Hematopoietic multipotent progenitor cell treated with erythropoietin and hydrocortisone succinate and interleukin-3 and kit ligand, for 4 days (in vitro differentiated cells): ENCODE measurements at regions not wholly inside any gene's neighbourhood (a gene's known extent, or its start where the extent isn't known, plus 50 kb on each side); places are given as distances from the start of the nearest gene placed in this dataset.
"Not testable (repeated sequence)": the region's sequence is repeated elsewhere in the genome, so short reads cannot be mapped to it uniquely, and the experiment has no call there.

ENCODE experiments used
- DNase-seq: peaks from one replicate; pipeline ENCODE4 v3.0.0-alpha.2; 2015

GRCh38 chr13:90798381-90798780, 549.1 kb upstream of the MIR17HG start:
- peak; percentile 61 for DNase-seq

DNA sequence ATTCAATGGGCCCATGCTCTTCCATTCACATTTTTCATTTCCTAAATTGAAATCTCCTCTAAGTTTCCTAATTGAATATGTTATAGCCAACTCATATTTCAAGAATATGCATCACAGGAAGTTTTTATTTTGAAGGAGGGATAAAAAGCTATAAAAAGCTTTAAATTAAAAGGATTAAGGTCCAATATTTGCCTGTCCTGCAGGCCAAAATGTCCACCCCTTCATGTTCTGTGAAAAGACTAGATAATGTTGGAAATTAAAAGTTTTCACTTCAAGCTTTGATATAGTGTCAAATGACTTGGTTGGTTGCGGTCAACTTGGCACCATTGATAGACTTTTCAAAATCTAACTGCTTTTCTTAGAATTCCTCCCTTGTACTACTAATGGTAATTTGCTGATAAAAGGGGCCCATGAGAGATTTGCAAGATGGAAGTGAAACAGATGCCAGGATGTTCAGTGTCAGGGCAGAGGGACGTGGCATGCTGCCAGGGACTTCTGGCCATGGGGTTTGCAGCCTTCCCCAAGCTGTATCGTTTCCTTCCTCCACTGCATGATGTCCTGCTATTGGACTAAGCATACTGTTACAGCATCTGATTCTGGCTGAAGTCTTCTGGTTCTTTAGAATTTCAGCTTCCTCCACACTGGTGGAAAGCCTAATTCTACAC, 547.3 kb upstream of the MIR17HG start:
- DNase-seq = peak; percentile 92

DNA sequence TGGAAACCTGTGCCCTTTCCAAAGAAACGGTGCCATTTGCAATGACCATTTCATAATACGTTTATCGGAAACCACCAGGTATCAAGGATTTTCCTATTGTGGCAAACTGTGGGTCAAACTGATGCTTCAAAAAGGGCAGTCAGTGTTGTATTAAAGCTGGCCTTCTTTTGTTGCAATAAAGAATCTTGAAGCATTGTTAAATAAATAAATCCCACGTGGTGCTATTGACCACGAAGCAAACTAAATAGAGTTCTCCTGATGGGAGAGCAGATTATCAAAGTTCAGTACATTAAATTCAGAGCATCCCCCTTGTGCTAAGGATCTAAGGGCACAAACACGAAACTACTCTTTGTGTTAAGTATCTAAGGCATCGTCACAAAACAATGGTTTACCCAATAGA, 545.9 kb upstream of the MIR17HG start:
- no peak for DNase-seq

DNA sequence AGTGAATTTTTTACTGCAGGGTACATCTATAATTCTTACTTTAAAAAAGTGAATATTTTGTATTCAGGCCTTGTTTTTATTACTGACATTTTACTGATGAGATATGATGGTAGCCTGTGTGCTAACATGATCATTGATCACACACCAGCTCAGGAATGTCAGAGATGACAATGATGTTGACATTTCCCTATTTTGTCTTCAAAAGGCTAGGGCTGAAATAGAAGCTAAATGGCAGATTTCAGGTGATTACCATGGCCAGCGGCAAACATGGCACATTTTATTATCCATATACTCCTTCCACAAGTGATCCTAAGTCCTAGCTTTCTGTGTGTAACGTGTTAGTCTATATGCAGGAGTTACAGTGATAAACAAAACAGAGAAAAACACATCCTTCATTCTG, 544.3 kb upstream of the MIR17HG start:
- no peak for DNase-seq

DNA sequence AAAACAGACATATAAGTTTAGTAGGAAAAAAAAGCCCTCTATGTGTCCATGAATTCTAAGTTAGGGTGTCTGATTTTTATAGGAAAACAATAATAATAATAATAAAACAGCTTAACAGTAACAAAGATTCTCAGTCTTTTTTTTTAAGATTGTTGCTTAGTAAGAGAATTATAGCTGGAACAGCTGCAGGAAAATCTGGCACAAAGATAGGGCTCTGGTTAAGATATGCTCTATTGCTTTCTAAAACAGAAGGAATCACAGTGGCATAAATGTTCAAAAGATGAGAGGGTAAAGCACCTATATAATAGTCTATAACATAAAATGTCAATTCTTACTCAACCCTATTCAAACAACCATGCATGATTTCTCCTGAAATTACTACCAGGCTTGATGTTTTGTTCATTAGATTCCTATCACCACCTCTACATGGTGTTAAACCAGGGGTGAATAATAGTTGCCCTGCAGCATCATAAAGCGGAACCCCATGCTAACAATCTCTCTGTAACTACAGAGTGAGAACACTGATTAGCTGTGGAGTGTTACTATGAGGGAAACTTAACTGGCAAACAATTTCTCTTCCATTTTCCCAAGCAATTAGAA, 541.4 kb upstream of the MIR17HG start:
- DNase-seq = no peak

- no peak for DNase-seq
Observed at GRCh38 chr13:90806892-90807291, 540.6 kb upstream of the MIR17HG start.

GRCh38 chr13:90808838-90809237, 538.6 kb upstream of the MIR17HG start:
- DNase-seq = no peak

- DNase-seq = no peak
Observed at GRCh38 chr13:90824032-90824431, 523.5 kb upstream of the MIR17HG start.

DNA sequence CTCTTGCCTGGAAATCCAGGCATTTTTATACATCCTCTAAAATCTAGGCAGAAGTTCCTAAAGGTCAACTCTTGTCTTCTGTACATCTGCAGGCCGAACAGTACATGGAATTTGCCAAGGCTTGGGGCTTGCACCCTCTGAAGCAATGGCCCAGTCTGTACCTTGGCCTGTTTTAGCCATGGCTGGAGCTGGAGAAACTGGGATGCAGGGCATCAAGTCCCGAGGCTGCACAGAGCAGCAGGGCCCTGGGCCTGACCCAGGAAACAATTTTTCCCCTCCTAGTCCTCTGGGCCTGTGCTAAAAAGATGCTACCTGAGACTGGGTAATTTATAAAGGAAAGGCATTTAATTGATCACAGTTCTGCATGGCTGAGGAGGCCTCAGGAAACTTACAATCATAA, 520.8 kb upstream of the MIR17HG start:
- DNase-seq = no peak

- DNase-seq = no peak
Observed at GRCh38 chr13:90830782-90831181, 516.7 kb upstream of the MIR17HG start.

- DNase-seq = no peak
Observed at GRCh38 chr13:90833951-90834350, 513.5 kb upstream of the MIR17HG start.

DNA sequence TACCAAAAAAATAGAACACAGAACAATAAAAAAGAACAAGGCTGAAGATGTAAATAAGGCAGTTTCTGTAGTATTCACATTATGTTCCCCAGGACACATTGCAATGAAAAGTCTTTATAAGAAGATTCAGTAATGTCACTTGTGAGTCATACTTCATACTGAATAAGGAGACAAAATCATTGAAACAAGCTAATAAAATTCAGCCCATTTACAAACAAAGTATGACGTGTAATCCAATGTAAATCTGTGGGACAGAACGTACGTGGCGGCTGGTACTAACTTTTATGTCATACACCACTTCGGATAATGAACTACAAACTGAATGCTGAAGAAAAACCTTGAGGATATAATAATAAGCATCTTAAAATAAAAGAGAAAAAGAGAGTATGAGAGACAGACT, 512.8 kb upstream of the MIR17HG start:
- no peak for DNase-seq

- DNase-seq = no peak
Observed at GRCh38 chr13:90835826-90836225, 511.7 kb upstream of the MIR17HG start.

- DNase-seq = no peak
Observed at GRCh38 chr13:90838317-90838960, 509.0 kb upstream of the MIR17HG start.

- no peak for DNase-seq
Observed at GRCh38 chr13:90839061-90839460, 508.4 kb upstream of the MIR17HG start.

- DNase-seq = no peak
Observed at GRCh38 chr13:90846936-90847335, 500.6 kb upstream of the MIR17HG start.

- not testable (repeated sequence) for DNase-seq
Observed at GRCh38 chr13:90853666-90854065, 493.8 kb upstream of the MIR17HG start.

DNA sequence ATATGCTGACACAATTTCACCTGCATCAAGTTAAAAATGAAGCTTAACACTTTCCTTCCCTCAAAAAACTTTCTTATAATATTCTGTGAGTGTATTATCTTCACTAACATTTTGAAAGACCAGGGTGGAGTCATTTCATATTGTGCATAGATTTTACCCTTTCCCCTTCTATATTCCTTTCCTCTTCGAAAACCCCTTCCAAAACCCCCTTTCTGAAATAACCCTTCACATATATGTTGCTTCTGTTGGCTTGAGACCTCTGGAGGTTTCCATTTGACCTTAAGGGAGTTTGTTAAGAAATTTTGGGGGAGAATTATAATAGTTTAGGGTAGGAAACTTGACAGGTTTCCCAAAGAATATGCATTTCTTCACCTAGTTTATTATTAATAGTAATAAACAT, 489.6 kb upstream of the MIR17HG start:
- DNase-seq = no peak

DNA sequence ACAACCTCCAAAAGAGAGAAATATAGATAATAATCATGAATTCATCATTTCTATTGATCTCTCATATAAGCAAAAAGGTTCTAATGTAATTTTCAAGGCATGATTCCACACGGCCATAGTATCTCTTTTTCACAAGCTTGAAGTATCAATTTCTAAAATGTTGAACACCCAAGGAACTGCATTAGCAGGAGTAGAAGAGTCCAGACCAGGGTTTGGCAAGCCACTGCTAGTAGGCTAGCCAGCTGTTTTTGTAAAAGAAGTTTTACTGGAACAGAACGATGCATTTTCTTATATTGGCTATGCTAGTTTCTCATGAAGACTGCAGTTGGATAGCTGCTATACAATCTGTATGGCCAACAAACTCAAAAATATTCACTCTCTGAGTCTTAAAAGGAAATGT, 481.5 kb upstream of the MIR17HG start:
- DNase-seq = no peak

GRCh38 chr13:90867336-90867683, 480.2 kb upstream of the MIR17HG start:
- DNase-seq = peak; percentile 91

GRCh38 chr13:90868321-90868920, 479.1 kb upstream of the MIR17HG start:
- DNase-seq = peak; percentile 55

DNA sequence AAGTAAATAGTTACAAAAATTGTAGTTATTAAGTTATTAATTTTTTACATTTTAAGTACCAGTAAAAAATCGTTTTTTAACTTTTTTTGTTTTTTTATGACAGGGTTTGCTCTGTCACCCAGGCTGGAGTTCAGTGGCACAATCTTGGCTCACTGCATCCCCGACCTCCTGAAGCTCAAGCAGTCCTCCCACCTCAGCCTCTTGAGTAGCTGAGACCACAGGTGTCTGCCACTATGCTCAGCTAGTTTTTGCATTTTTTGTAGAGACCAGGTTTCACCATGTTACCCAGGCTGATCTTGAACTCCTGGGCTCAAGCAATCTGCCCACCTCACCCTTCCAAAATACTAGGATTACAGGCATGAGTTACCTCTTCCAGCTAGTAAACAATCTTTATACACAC, 477.9 kb upstream of the MIR17HG start:
- DNase-seq = no peak

- no peak for DNase-seq
Observed at GRCh38 chr13:90872491-90873025, 474.9 kb upstream of the MIR17HG start.

DNA sequence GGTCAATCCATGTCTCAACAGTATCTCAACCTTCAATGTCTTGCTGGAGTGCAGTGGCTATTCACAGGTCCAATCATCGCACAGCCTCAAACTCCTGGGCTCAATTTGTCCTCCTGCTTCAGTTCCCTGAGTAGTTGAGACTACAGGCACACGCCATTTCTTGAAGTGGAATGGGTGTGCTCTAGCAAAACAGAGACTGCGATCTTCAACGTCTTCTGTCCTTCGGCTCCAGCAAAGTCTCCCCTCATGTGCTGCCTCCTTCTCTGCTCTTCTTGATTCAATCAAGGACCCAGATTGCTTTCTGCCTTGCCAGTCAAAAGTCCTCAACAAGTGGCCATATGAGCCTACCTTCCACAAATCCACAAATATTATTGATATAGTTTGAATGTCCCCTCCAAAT, 466.7 kb upstream of the MIR17HG start:
- no peak for DNase-seq
